GM04503 (cell line): ENCODE measurements at regions not wholly inside any gene's neighbourhood (a gene's known extent, or its start where the extent isn't known, plus 50 kb on each side); places are given as distances from the start of the nearest gene placed in this dataset.

Experiments
- DNase-seq: peaks from one replicate; pipeline ENCODE4 v3.0.0-alpha.2; 2012; ENCODE audit warnings: low read depth

GRCh38 chr3:117074826-117075225 lies 365.2 kb downstream of the TUSC7 start:
- DNase-seq = no peak

- no peak for DNase-seq
Observed at GRCh38 chr3:117079997-117080396, 370.4 kb downstream of the TUSC7 start.

- no peak for DNase-seq
Observed at GRCh38 chr3:117080872-117081271, 371.3 kb downstream of the TUSC7 start.

- no peak for DNase-seq
Observed at GRCh38 chr3:117084277-117084676, 374.7 kb downstream of the TUSC7 start.

GRCh38 chr3:117084739-117085270 lies 375.2 kb downstream of the TUSC7 start:
- DNase-seq = no peak

- DNase-seq = no peak
Observed at GRCh38 chr3:117091676-117092075, 382.1 kb downstream of the TUSC7 start.

GRCh38 chr3:117096549-117096948 lies 387.0 kb downstream of the TUSC7 start:
- DNase-seq = no peak

GRCh38 chr3:117097351-117097750 lies 387.8 kb downstream of the TUSC7 start:
- DNase-seq = no peak

GRCh38 chr3:117101697-117102096 lies 392.1 kb downstream of the TUSC7 start:
- no peak for DNase-seq

GRCh38 chr3:117102426-117102825 lies 392.8 kb downstream of the TUSC7 start:
- DNase-seq = no peak

GRCh38 chr3:117103675-117104074 lies 394.1 kb downstream of the TUSC7 start:
- no peak for DNase-seq

- no peak for DNase-seq
Observed at GRCh38 chr3:117104381-117104780, 394.8 kb downstream of the TUSC7 start.

- DNase-seq = no peak
Observed at GRCh38 chr3:117104792-117105191, 395.2 kb downstream of the TUSC7 start.

GRCh38 chr3:117105686-117106085 lies 396.1 kb downstream of the TUSC7 start:
- DNase-seq = no peak

GRCh38 chr3:117106396-117106795 lies 396.8 kb downstream of the TUSC7 start:
- no peak for DNase-seq

- DNase-seq = no peak
Observed at GRCh38 chr3:117107946-117108345, 398.4 kb downstream of the TUSC7 start.

GRCh38 chr3:117109178-117109577 lies 399.6 kb downstream of the TUSC7 start:
- DNase-seq = no peak

GRCh38 chr3:117114517-117115265 lies 405.1 kb downstream of the TUSC7 start:
- DNase-seq = no peak

GRCh38 chr3:117117188-117117936 lies 407.8 kb downstream of the TUSC7 start:
- no peak for DNase-seq

GRCh38 chr3:117118604-117119003 lies 409.0 kb downstream of the TUSC7 start:
- DNase-seq = no peak

- DNase-seq = no peak
Observed at GRCh38 chr3:117120014-117120413, 410.4 kb downstream of the TUSC7 start.

- no peak for DNase-seq
Observed at GRCh38 chr3:117122609-117123008, 413.0 kb downstream of the TUSC7 start.

GRCh38 chr3:117126460-117126859 lies 416.9 kb downstream of the TUSC7 start:
- DNase-seq = no peak
